HEK293T (cell line): ENCODE measurements at regions not wholly inside any gene's neighbourhood (a gene's known extent, or its start where the extent isn't known, plus 50 kb on each side); places are given as distances from the start of the nearest gene placed in this dataset.
"Not testable (repeated sequence)": the region's sequence is repeated elsewhere in the genome, so short reads cannot be mapped to it uniquely, and the experiment has no call there.

Experiments
- CTCF ChIA-PET: fragments of 350-600 bp; formaldehyde crosslinking; extraction: SDS; loops from one replicate; lab custom pipeline; 2021; ENCODE audit warnings: antibody characterized with exemption, inconsistent platforms; lab: Yijun Ruan, JAX
- POLR2A ChIA-PET: fragments of 350-600 bp; formaldehyde crosslinking; extraction: SDS; loops from one replicate; lab custom pipeline; 2020; ENCODE audit warnings: antibody characterized with exemption, inconsistent platforms; lab: Yijun Ruan, JAX
- DNase-seq: peaks from one replicate; pipeline ENCODE4 v3.0.0; 2012; ENCODE audit warnings: mixed read lengths; ENCODE audit errors: extremely low spot score
- ARNT ChIP-seq: fragments of 450-650 bp; IDR thresholded peaks from 2 replicates; pipeline ENCODE4 v1.6.1; 2017; ENCODE audit warnings: mild to moderate bottlenecking
- BHLHE40 ChIP-seq: fragments of 450-650 bp; IDR thresholded peaks from 2 replicates; pipeline ENCODE4 v1.6.1; 2016; ENCODE audit warnings: mild to moderate bottlenecking, moderate library complexity, borderline replicate concordance
- CTBP1 ChIP-seq: fragments of 450-650 bp; IDR thresholded peaks from 2 replicates; pipeline ENCODE4 v1.6.1; 2016; ENCODE audit warnings: borderline replicate concordance
- ELF4 ChIP-seq: fragments of 450-650 bp; IDR thresholded peaks from 2 replicates; pipeline ENCODE4 v1.6.1; 2017; ENCODE audit warnings: antibody characterized with exemption
- FOXA1 ChIP-seq: fragments of 450-650 bp; IDR thresholded peaks from 2 replicates; pipeline ENCODE4 v1.6.1; 2016; ENCODE audit warnings: mild to moderate bottlenecking
- FOXK2 ChIP-seq: fragments of 450-650 bp; IDR thresholded peaks from 2 replicates; pipeline ENCODE4 v1.6.1; 2016; ENCODE audit warnings: mild to moderate bottlenecking
- FOXM1 ChIP-seq: fragments of 450-650 bp; IDR thresholded peaks from 2 replicates; pipeline ENCODE4 v1.6.1; 2017; ENCODE audit warnings: mild to moderate bottlenecking, borderline replicate concordance
- HDGF ChIP-seq: fragments of 450-650 bp; IDR thresholded peaks from 2 replicates; pipeline ENCODE4 v1.6.1; 2017; ENCODE audit warnings: antibody characterized with exemption, borderline replicate concordance
- L3MBTL2 ChIP-seq: fragments of 450-650 bp; conservative IDR thresholded peaks from 2 replicates; pipeline ENCODE4 v1.6.1; 2016; ENCODE audit warnings: mild to moderate bottlenecking
- LEF1 ChIP-seq: fragments of 450-650 bp; IDR thresholded peaks from 2 replicates; pipeline ENCODE4 v1.6.1; 2017; ENCODE audit warnings: mild to moderate bottlenecking, borderline replicate concordance
- NFRKB ChIP-seq: fragments of 450-650 bp; IDR thresholded peaks from 2 replicates; pipeline ENCODE4 v1.6.1; 2016; ENCODE audit warnings: mild to moderate bottlenecking, moderate library complexity
- PKNOX1 ChIP-seq: fragments of 450-650 bp; IDR thresholded peaks from 2 replicates; pipeline ENCODE4 v1.6.1; 2016
- SP1 ChIP-seq: fragments of 450-650 bp; IDR thresholded peaks from 2 replicates; pipeline ENCODE4 v1.6.1; 2017
- SUZ12 ChIP-seq: fragments of 450-650 bp; IDR thresholded peaks from 2 replicates; pipeline ENCODE4 v1.6.1; 2016; ENCODE audit warnings: mild to moderate bottlenecking
- TARDBP ChIP-seq: fragments of 450-650 bp; IDR thresholded peaks from 2 replicates; pipeline ENCODE4 v1.6.1; 2016
- ZNF384 ChIP-seq: fragments of 450-650 bp; IDR thresholded peaks from 2 replicates; pipeline ENCODE4 v1.6.1; 2016

GRCh38 chr15:23859008-23859407 lies 171.9 kb upstream of the NDN start:
- CTCF ChIA-PET: interaction anchor here (0.7 to 1.2 kb wide), 3 partner anchors 10 to 217 kb away, joined by 3 to 5 read pairs (median 3); no protein-coding TSS in a partner anchor

GRCh38 chr15:23860290-23861245 lies 173.5 kb upstream of the NDN start:
- ChIA-PET CTCF (no interaction called here), POLR2A (no interaction called here)
- TF ChIP-seq ZNF384 (no peak), SP1 (no peak), FOXA1 (no peak), L3MBTL2 (no peak), TARDBP (no peak), BHLHE40 (no peak), FOXM1 (no peak), NFRKB (no peak), LEF1 (no peak), SUZ12 (no peak), HDGF (no peak), PKNOX1 (no peak), CTBP1 (no peak), ARNT (no peak), FOXK2 (no peak), ELF4 (no peak)
- DNase-seq: no peak

More at GRCh38 chr15:23859008-23859407, 171.9 kb upstream of the NDN start:
- TF ChIP-seq FOXA1: no peak
- TF ChIP-seq BHLHE40: no peak
- no peak for TF ChIP-seq PKNOX1
- no peak for TF ChIP-seq ELF4
- no peak for TF ChIP-seq HDGF
- TF ChIP-seq TARDBP: no peak
- POLR2A ChIA-PET: no interaction called here
- DNase-seq: no peak

GRCh38 chr15:23866832-23867231 lies 179.7 kb upstream of the NDN start:
- ChIA-PET CTCF (interaction anchor here (0.6 to 0.8 kb wide), 2 partner anchors 12 to 231 kb away, joined by 3 read pairs; no protein-coding TSS in a partner anchor), POLR2A (no interaction called here)
- TF ChIP-seq ARNT (no peak), ZNF384 (no peak), SP1 (no peak), FOXK2 (no peak), NFRKB (no peak), L3MBTL2 (no peak), ELF4 (no peak), PKNOX1 (no peak), FOXA1 (no peak), TARDBP (no peak), HDGF (no peak), BHLHE40 (no peak), CTBP1 (no peak), FOXM1 (no peak), SUZ12 (no peak), LEF1 (no peak)
- no peak for DNase-seq

GRCh38 chr15:23869396-23869795 lies 182.3 kb upstream of the NDN start:
- peak; percentile 27 for DNase-seq
- TF ChIP-seq FOXM1 (no peak), CTBP1 (no peak), LEF1 (no peak), FOXA1 (no peak), PKNOX1 (no peak), ELF4 (no peak), ZNF384 (no peak), SUZ12 (no peak), L3MBTL2 (no peak), BHLHE40 (no peak), SP1 (no peak), TARDBP (no peak)
- CTCF ChIA-PET: interaction anchor here (0.9 kb wide), 1 partner anchor 10 kb away, joined by 3 read pairs; no protein-coding TSS in a partner anchor
- POLR2A ChIA-PET: no interaction called here

GRCh38 chr15:23873613-23874012 lies 186.5 kb upstream of the NDN start:
- CTCF ChIA-PET, POLR2A ChIA-PET, DNase-seq: not testable (repeated sequence)
